Sigmoid colon (tissue), 6 donors: ENCODE measurements at regions not wholly inside any gene's neighbourhood (a gene's known extent, or its start where the extent isn't known, plus 50 kb on each side); places are given as distances from the start of the nearest gene placed in this dataset.
"Not testable (repeated sequence)": the region's sequence is repeated elsewhere in the genome, so short reads cannot be mapped to it uniquely, and the experiment has no call there.

Source experiments
- DNase-seq: peaks from one replicate; pipeline ENCODE4 v3.0.0-alpha.2; 2019
- H3K27ac ChIP-seq, 4 donors: fragments of 200-600 bp; sonication (generic); one replicate each; pipeline ENCODE4 v1.5.1; 2016 to 2019; ENCODE audit warnings: mild to moderate bottlenecking in 1 of 4
- H3K27me3 ChIP-seq, 3 donors: fragments of 200-600 bp; sonication (generic); one replicate each; pipeline ENCODE4 v1.5.1; 2019; ENCODE audit warnings: mild to moderate bottlenecking in 1 of 3
- H3K36me3 ChIP-seq, 4 donors: fragments of 200-600 bp; sonication (generic); one replicate each; pipeline ENCODE4 v1.5.1; 2016 to 2019
- H3K4me1 ChIP-seq, 4 donors: fragments of 200-600 bp; sonication (generic); one replicate each; pipeline ENCODE4 v1.5.1; 2017 to 2019
- H3K4me3 ChIP-seq, 4 donors: fragments of 200-600 bp; sonication (generic); one replicate each; pipeline ENCODE4 v1.5.1; 2017 to 2019; ENCODE audit warnings: mild to moderate bottlenecking in 2 of 4, moderate library complexity in 1 of 4
- H3K9me3 ChIP-seq, 4 donors: fragments of 200-600 bp in 3 of 4; sonication (generic) in 3 of 4; one replicate each; pipeline versions ENCODE4 v1.5.1 to v1.6.1; 2013 to 2019
- CTCF ChIP-seq, 4 experiments: fragments of 450-650 bp in 3 of 4; fragments of 200-600 bp in 1 of 4; IDR thresholded peaks; one replicate each; pipeline ENCODE4 v1.5.1; 2016 to 2019; ENCODE audit warnings: antibody characterized with exemption in 4 of 4, mild to moderate bottlenecking in 3 of 4, moderate library complexity in 2 of 4
- EP300 ChIP-seq, 4 donors: sonication (generic); formaldehyde crosslinking; IDR thresholded peaks; one replicate each; pipeline ENCODE4 v1.6.1; 2017; ENCODE audit warnings: antibody characterized with exemption in 4 of 4
- POLR2A ChIP-seq, 2 donors: fragments of 450-650 bp; IDR thresholded peaks; one replicate each; pipeline ENCODE4 v1.6.1; 2016; ENCODE audit warnings: antibody characterized with exemption in 2 of 2, mild to moderate bottlenecking in 2 of 2, moderate library complexity in 2 of 2
- POLR2AphosphoS5 ChIP-seq, 4 donors: sonication (generic); formaldehyde crosslinking; IDR thresholded peaks; one replicate each; pipeline ENCODE4 v1.6.1; 2017; ENCODE audit warnings: antibody characterized with exemption in 4 of 4
- WGBS, 2 donors: extraction: QIAGEN DNeasy Blood & Tissue Kit; methylation state at CpG; one replicate each; pipeline ENCODE4 v1.1.7; 2013; 5-methylcytosine and 5-hydroxymethylcytosine counted together
- intact Hi-C: fragments of 100-400 bp; cut with DNase I; formaldehyde crosslinking; loops from one replicate; pipeline ENCODE4 v1.15.1; 2023
- donor health status: healthy with polysubstance abuse.
- donor health status: healthy.

- Histone ChIP-seq H3K27me3 (no peaks in the 10 kb centered on the region), H3K27ac (no peak overlapping the region), H3K9me3 (peaks cover 0 to 5% (median 1%) of the 10 kb centered on the region in 4 donors), H3K36me3 (no peaks in the 10 kb centered on the region), H3K4me3 (no peak overlapping the region), H3K4me1 (peaks cover 0 to 23% (median 13%) of the 10 kb centered on the region in 4 donors)
- intact Hi-C loops = no loop called here
- 35 to 71% methylated on average over 4 of the region's 4 CpGs for WGBS, 2 donors
- DNase-seq = no peak
- TF ChIP-seq CTCF (IDR thresholded peaks at IDR 0.05) = no peak
- TF ChIP-seq POLR2AphosphoS5 (IDR thresholded peaks at IDR 0.05) = no peak
- no peak for TF ChIP-seq POLR2A (IDR thresholded peaks at IDR 0.05)
- TF ChIP-seq EP300 (IDR thresholded peaks at IDR 0.05) = no peak
These were observed 88.6 kb downstream of the VCPKMT start for GRCh38 chr14:50027816-50028215.

DNA sequence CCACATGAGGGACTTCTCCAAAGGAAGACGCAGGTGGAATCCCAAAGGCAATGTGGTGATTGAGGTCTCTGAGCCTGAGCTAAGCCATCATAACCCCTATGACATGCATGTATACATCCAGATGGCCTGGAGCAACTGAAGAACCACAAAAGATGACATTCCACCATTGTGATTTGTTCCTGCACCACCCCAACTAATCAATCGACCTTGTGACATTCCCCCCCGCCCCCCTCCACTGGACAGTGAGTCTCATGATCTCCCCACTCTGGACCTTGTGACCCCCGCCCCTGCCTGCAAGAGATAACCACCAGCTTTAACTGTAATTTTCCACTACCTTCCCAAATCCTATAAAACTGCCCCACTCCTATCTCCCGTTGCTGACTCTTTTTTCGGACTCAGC, 87.9 kb downstream of the VCPKMT start:
- Histone ChIP-seq H3K27ac (no peak overlapping the region), H3K9me3 (peaks cover 0 to 5% (median 1%) of the 10 kb centered on the region in 4 donors), H3K27me3 (no peaks in the 10 kb centered on the region), H3K4me3 (no peak overlapping the region), H3K4me1 (peaks cover 0 to 19% (median 12%) of the 10 kb centered on the region in 4 donors), H3K36me3 (no peaks in the 10 kb centered on the region)
- intact Hi-C loops = no loop called here
- WGBS, 2 donors = 80 to 83% methylated on average over 6 of the region's 6 CpGs
- no peak for TF ChIP-seq POLR2A (IDR thresholded peaks at IDR 0.05)
- no peak for TF ChIP-seq CTCF (IDR thresholded peaks at IDR 0.05)
- no peak for TF ChIP-seq EP300 (IDR thresholded peaks at IDR 0.05)
- TF ChIP-seq POLR2AphosphoS5 (IDR thresholded peaks at IDR 0.05) = no peak
- DNase-seq = no peak

DNA sequence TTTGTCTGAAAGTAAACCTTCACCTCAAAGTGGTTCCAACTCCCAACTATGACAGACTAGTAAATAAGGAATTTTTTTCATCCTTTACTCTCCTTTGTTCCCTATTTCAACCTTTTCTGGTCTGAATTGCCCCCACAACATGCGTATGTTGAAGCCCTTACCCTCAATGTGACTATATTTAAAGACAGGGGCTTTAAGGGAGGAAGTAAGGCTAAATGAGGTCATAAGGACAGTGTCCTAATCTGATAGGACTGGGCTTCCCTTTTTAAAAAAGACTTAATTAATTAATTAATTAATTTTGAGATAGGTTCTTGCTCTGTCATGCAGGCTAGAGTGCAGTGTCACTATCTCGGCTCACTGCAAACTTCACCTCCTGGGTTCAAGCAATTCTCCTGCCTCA, 86.3 kb downstream of the VCPKMT start:
- no peak overlapping the region for H3K4me3 ChIP-seq
- H3K9me3 ChIP-seq = peaks cover 0 to 5% (median 1%) of the 10 kb centered on the region in 4 donors
- H3K4me1 ChIP-seq = peaks cover 0 to 3% (median 1%) of the 10 kb centered on the region in 4 donors
- H3K36me3 ChIP-seq = no peaks in the 10 kb centered on the region
- intact Hi-C loops = no loop called here
- 90 to 97% methylated on average over 2 of the region's 2 CpGs for WGBS, 2 donors
- DNase-seq = no peak
- TF ChIP-seq POLR2A (IDR thresholded peaks at IDR 0.05) (no peak), POLR2AphosphoS5 (IDR thresholded peaks at IDR 0.05) (no peak), CTCF (IDR thresholded peaks at IDR 0.05) (no peak)
- H3K27ac ChIP-seq = no peak overlapping the region
- H3K27me3 ChIP-seq = no peaks in the 10 kb centered on the region

DNA sequence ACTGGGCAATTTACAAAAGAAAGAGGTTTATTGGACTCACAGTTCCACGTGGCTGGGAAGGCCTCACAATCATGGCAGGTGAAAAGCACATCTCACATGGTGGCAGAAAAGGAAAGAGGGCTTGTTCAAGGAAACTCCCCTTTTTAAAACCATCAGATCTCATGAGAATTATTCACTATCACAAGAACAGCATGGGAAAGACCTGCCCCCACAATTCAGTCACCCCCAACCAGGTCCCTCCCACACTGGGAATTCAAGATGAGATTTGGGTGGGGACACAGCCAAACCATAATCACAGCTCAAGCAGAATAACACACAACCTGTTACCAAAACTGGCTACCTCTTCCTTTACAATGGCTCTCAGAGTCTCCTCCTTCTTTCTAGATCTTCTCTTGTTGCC, 85.5 kb downstream of the VCPKMT start:
- WGBS, 2 donors = 82% methylated on average over 1 of the region's 1 CpG
- intact Hi-C loops, H3K27ac ChIP-seq, DNase-seq, H3K27me3 ChIP-seq, H3K36me3 ChIP-seq, H3K4me3 ChIP-seq, H3K9me3 ChIP-seq, H3K4me1 ChIP-seq: not testable (repeated sequence)

GRCh38 chr14:50031602-50032313, 84.6 kb downstream of the VCPKMT start:
- TF ChIP-seq POLR2AphosphoS5 (IDR thresholded peaks at IDR 0.05) (no peak), EP300 (IDR thresholded peaks at IDR 0.05) (no peak), CTCF (IDR thresholded peaks at IDR 0.05) (no peak), POLR2A (IDR thresholded peaks at IDR 0.05) (no peak)
- intact Hi-C loops = no loop called here
- Histone ChIP-seq H3K9me3 (no peaks in the 10 kb centered on the region), H3K27me3 (no peaks in the 10 kb centered on the region), H3K4me3 (no peak overlapping the region), H3K27ac (no peak overlapping the region), H3K36me3 (no peaks in the 10 kb centered on the region), H3K4me1 (peaks cover 0 to 8% (median 4%) of the 10 kb centered on the region in 4 donors)
- 90 to 95% methylated on average over 4 of the region's 4 CpGs for WGBS, 2 donors
- no peak for DNase-seq

DNA sequence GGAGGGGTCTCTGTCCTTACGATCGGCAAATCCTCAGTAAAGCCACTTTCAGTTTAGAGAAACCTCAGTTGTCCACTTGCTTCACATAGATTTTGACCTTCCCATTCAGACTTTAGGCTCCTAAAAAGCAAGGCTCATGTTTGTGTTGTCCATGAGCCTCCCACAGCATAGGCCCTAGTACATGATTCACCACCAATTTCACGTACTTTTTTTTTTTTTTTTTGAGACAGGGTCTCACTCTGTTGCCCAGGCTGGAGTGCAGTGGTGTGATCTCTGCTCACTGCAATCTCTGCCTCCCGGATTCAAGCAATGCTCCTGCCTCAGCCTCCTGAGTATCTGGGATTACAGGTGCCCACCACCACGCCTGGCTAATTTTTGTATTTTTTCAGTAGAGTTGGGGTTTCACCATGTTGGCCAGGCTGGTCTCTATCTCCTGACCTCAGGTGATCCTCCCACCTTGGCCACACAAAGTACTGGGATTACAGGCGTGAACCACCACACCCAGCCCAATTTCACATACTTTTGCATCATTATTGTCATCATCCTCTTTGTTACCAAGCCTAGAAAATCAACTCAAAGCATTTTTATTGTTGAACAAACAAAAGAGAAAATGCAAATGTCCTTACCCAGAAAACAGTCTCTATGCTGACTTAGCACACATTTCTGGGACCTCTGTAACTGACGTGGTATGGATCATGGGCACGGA, 83.8 kb downstream of the VCPKMT start:
- H3K9me3 ChIP-seq, intact Hi-C loops, H3K36me3 ChIP-seq, DNase-seq, H3K27ac ChIP-seq, H3K27me3 ChIP-seq, H3K4me3 ChIP-seq: not testable (repeated sequence)
- H3K4me1 ChIP-seq = peaks cover 0 to 15% (median 6%) of the 10 kb centered on the region in 4 donors
- 76 to 83% methylated on average over 8 of the region's 8 CpGs for WGBS, 2 donors
